ENCODE measurements at regions not wholly inside any gene's neighbourhood (a gene's known extent, or its start where the extent isn't known, plus 50 kb on each side); places are given as distances from the start of the nearest gene placed in this dataset.

- TF ChIP-seq, protein P1, sequence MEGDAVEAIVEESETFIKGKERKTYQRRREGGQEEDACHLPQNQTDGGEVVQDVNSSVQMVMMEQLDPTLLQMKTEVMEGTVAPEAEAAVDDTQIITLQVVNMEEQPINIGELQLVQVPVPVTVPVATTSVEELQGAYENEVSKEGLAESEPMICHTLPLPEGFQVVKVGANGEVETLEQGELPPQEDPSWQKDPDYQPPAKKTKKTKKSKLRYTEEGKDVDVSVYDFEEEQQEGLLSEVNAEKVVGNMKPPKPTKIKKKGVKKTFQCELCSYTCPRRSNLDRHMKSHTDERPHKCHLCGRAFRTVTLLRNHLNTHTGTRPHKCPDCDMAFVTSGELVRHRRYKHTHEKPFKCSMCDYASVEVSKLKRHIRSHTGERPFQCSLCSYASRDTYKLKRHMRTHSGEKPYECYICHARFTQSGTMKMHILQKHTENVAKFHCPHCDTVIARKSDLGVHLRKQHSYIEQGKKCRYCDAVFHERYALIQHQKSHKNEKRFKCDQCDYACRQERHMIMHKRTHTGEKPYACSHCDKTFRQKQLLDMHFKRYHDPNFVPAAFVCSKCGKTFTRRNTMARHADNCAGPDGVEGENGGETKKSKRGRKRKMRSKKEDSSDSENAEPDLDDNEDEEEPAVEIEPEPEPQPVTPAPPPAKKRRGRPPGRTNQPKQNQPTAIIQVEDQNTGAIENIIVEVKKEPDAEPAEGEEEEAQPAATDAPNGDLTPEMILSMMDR (IDR thresholded peaks at IDR 0.05; ENCODE audit: low read depth, low read length, poor library complexity, severe bottlenecking), result no peak
- TF ChIP-seq EZH2phosphoT487 (IDR thresholded peaks at IDR 0.05; ENCODE audit: borderline replicate concordance, low read length), result no peak
- no peak overlapping the region for H3K4me2 ChIP-seq (ENCODE audit: low read length)
These were observed 981.1 kb downstream of the DTWD2 start for GRCh38 chr5:118007262-118007661.

GRCh38 chr5:118006219-118006618 is 982.1 kb downstream of the DTWD2 start:
- Histone ChIP-seq H3K9me3 (ENCODE audit: control insufficient read depth, insufficient read depth, low read length) (no peaks in the 10 kb centered on the region), H3K36me3 (ENCODE audit: control insufficient read depth, low read length) (no peaks in the 10 kb centered on the region), H3K4me1 (ENCODE audit: control insufficient read depth, low read length) (no peaks in the 10 kb centered on the region), H3K79me2 (ENCODE audit: control insufficient read depth, low read length) (no peaks in the 10 kb centered on the region), H3K4me3 (ENCODE audit: low read length) (no peak overlapping the region), H3K9me2 (replicated peaks; ENCODE audit: control insufficient read depth, low read length) (no peaks in the 10 kb centered on the region), H3K27me3 (ENCODE audit: control insufficient read depth, low read length) (no peaks in the 10 kb centered on the region), H3K4me2 (ENCODE audit: low read length) (no peak overlapping the region), H3K27ac (ENCODE audit: low read depth, low read length) (no peak overlapping the region), H4K20me1 (ENCODE audit: control insufficient read depth, insufficient read depth, low read depth, low read length) (no peaks in the 10 kb centered on the region), H3F3A (ENCODE audit: control insufficient read depth, insufficient read depth) (no peaks in the 10 kb centered on the region)
- no peak for TF ChIP-seq EZH2phosphoT487 (IDR thresholded peaks at IDR 0.05; ENCODE audit: borderline replicate concordance, low read length)
- TF ChIP-seq, protein P1 (IDR thresholded peaks at IDR 0.05; ENCODE audit: low read depth, low read length, poor library complexity, severe bottlenecking), result no peak

More at GRCh38 chr5:118007262-118007661, 981.1 kb downstream of the DTWD2 start:
- H3K4me1 ChIP-seq (ENCODE audit: control insufficient read depth, low read length), result no peaks in the 10 kb centered on the region
- no peaks in the 10 kb centered on the region for H3K9me2 ChIP-seq (replicated peaks; ENCODE audit: control insufficient read depth, low read length)
- H3K79me2 ChIP-seq (ENCODE audit: control insufficient read depth, low read length), result no peaks in the 10 kb centered on the region
- H3F3A ChIP-seq (ENCODE audit: control insufficient read depth, insufficient read depth), result no peaks in the 10 kb centered on the region
- no peaks in the 10 kb centered on the region for H3K36me3 ChIP-seq (ENCODE audit: control insufficient read depth, low read length)
- no peak overlapping the region for H3K27ac ChIP-seq (ENCODE audit: low read depth, low read length)
- H3K27me3 ChIP-seq (ENCODE audit: control insufficient read depth, low read length), result no peaks in the 10 kb centered on the region
- H4K20me1 ChIP-seq (ENCODE audit: control insufficient read depth, insufficient read depth, low read depth, low read length), result no peaks in the 10 kb centered on the region
- H3K9me3 ChIP-seq (ENCODE audit: control insufficient read depth, insufficient read depth, low read length), result no peaks in the 10 kb centered on the region
- H3K4me3 ChIP-seq (ENCODE audit: low read length), result no peak overlapping the region

DNA sequence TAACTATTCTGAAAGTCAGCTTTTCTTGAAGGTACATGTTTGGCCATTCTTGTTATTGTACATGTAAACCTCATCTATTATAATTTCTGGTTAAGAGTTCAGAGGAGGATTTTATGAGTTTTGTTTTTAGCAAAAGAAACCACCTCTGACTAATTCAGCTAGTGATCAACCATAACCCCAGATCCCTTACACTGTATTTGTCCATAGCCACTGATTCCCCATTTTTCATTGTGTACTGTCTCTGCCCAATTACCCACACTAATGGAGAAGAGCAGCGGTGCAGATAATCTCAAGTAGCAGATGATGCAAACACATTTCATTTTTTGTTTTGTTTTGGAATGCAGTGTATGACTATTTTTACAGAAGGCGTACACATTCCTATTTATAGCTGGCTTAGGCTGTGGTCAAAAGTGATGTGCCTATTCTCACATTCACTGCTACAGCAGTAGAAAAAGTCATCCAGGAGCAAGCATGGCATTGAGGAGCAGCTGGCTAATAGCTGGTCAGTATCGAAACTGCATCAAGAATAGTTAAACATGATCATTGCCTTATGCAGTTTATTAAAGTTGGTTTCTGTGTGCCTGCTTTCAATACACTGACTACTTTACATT is 988.3 kb downstream of the DTWD2 start:
- no peaks in the 10 kb centered on the region for H3K27me3 ChIP-seq (ENCODE audit: control insufficient read depth, low read length)
- no peaks in the 10 kb centered on the region for H3K4me1 ChIP-seq (ENCODE audit: control insufficient read depth, low read length)
- H4K20me1 ChIP-seq (ENCODE audit: control insufficient read depth, insufficient read depth, low read depth, low read length), result no peaks in the 10 kb centered on the region
- H3K27ac ChIP-seq (ENCODE audit: low read depth, low read length), result no peak overlapping the region
- H3K9me2 ChIP-seq (replicated peaks; ENCODE audit: control insufficient read depth, low read length), result no peaks in the 10 kb centered on the region
- TF ChIP-seq, protein P1 (IDR thresholded peaks at IDR 0.05; ENCODE audit: low read depth, low read length, poor library complexity, severe bottlenecking), result no peak
- TF ChIP-seq EZH2phosphoT487 (IDR thresholded peaks at IDR 0.05; ENCODE audit: borderline replicate concordance, low read length), result no peak
- H3K9me3 ChIP-seq (ENCODE audit: control insufficient read depth, insufficient read depth, low read length), result no peaks in the 10 kb centered on the region
- no peaks in the 10 kb centered on the region for H3K36me3 ChIP-seq (ENCODE audit: control insufficient read depth, low read length)
- no peak overlapping the region for H3K4me2 ChIP-seq (ENCODE audit: low read length)
- H3F3A ChIP-seq (ENCODE audit: control insufficient read depth, insufficient read depth), result no peaks in the 10 kb centered on the region
- H3K79me2 ChIP-seq (ENCODE audit: control insufficient read depth, low read length), result no peaks in the 10 kb centered on the region
- no peak overlapping the region for H3K4me3 ChIP-seq (ENCODE audit: low read length)
